OCI-LY1 (cell line): ENCODE measurements at regions not wholly inside any gene's neighbourhood (a gene's known extent, or its start where the extent isn't known, plus 50 kb on each side); places are given as distances from the start of the nearest gene placed in this dataset.

Source experiments
- H2AFZ ChIP-seq: fragments of 200-600 bp; sonication (generic), shearing (Covaris generic); 2 replicates; pipeline ENCODE4 v1.6.0; 2014; ENCODE audit warnings: antibody characterized with exemption, mild to moderate bottlenecking, low read length
- H3F3A ChIP-seq: fragments of 200-600 bp; sonication (generic), shearing (Covaris generic); 2 replicates; pipeline ENCODE4 v1.6.0; 2014; ENCODE audit warnings: mild to moderate bottlenecking, antibody characterized with exemption, low read length, moderate library complexity; ENCODE audit not compliant: insufficient read depth
- H3K27ac ChIP-seq: fragments of 200-600 bp; sonication (generic); 2 replicates; pipeline ENCODE4 v1.5.1; 2014; ENCODE audit warnings: low read length, mixed run types, mild to moderate bottlenecking, low read depth; ENCODE audit not compliant: poor library complexity, severe bottlenecking
- H3K27me3 ChIP-seq: fragments of 200-600 bp; sonication (generic); 2 replicates; pipeline ENCODE4 v1.6.0; 2014; ENCODE audit warnings: antibody characterized with exemption, mild to moderate bottlenecking, low read length, moderate library complexity; ENCODE audit not compliant: insufficient read depth
- H3K36me3 ChIP-seq: fragments of 200-600 bp; sonication (generic); 2 replicates; pipeline ENCODE4 v1.6.1; 2014; ENCODE audit warnings: mild to moderate bottlenecking, antibody characterized with exemption, low read length, moderate library complexity, mixed read lengths; ENCODE audit not compliant: insufficient read depth
- H3K4me1 ChIP-seq: fragments of 200-600 bp; sonication (generic); 2 replicates; pipeline ENCODE4 v1.5.1; 2014; ENCODE audit warnings: mild to moderate bottlenecking, low read length, moderate library complexity; ENCODE audit not compliant: insufficient read depth, severe bottlenecking
- H3K4me2 ChIP-seq: fragments of 200-600 bp; sonication (generic), shearing (Covaris generic); 2 replicates; pipeline ENCODE4 v1.6.1; 2014; ENCODE audit warnings: low read length
- H3K4me3 ChIP-seq: fragments of 200-600 bp; sonication (generic); 2 replicates; pipeline ENCODE4 v1.5.1; 2014; ENCODE audit warnings: low read length, low read depth, mild to moderate bottlenecking, mixed read lengths; ENCODE audit not compliant: poor library complexity, severe bottlenecking
- H3K79me2 ChIP-seq: fragments of 200-600 bp; shearing (Covaris generic); 2 replicates; pipeline ENCODE4 v1.6.1; 2016; ENCODE audit warnings: mixed run types, low read length, mixed read lengths; ENCODE audit not compliant: insufficient read depth
- H3K9ac ChIP-seq: fragments of 200-600 bp; sonication (generic), shearing (Covaris generic); 2 replicates; pipeline ENCODE4 v1.6.1; 2014; ENCODE audit warnings: mild to moderate bottlenecking, low read length, mixed read lengths
- H3K9me2 ChIP-seq: fragments of 200-600 bp; sonication (generic), shearing (Covaris generic); 2 replicates; pipeline ENCODE4 v1.6.1; 2014; ENCODE audit warnings: low read depth, mild to moderate bottlenecking, low read length, mixed read lengths
- H3K9me3 ChIP-seq: fragments of 200-600 bp; shearing (Covaris generic); 2 replicates; pipeline ENCODE4 v1.6.1; 2014; ENCODE audit warnings: low read length, mixed read lengths
- H4K20me1 ChIP-seq: fragments of 200-600 bp; sonication (generic), shearing (Covaris generic); 2 replicates; pipeline ENCODE4 v1.6.0; 2016; ENCODE audit warnings: mild to moderate bottlenecking, low read length; ENCODE audit not compliant: insufficient read depth
- CTCF ChIP-seq: fragments of 200-600 bp; sonication (generic), shearing (Covaris generic); IDR thresholded peaks from 2 replicates; pipeline ENCODE4 v1.5.1; 2017; ENCODE audit warnings: mild to moderate bottlenecking, antibody characterized with exemption, low read length, moderate library complexity, mixed read lengths
- EZH2 ChIP-seq: fragments of 200-600 bp; sonication (generic), shearing (Covaris generic); IDR thresholded peaks from 2 replicates; pipeline ENCODE4 v1.8.0; 2017; ENCODE audit warnings: borderline replicate concordance, mixed run types, mild to moderate bottlenecking, antibody characterized with exemption, low read length, moderate library complexity, mixed read lengths

DNA sequence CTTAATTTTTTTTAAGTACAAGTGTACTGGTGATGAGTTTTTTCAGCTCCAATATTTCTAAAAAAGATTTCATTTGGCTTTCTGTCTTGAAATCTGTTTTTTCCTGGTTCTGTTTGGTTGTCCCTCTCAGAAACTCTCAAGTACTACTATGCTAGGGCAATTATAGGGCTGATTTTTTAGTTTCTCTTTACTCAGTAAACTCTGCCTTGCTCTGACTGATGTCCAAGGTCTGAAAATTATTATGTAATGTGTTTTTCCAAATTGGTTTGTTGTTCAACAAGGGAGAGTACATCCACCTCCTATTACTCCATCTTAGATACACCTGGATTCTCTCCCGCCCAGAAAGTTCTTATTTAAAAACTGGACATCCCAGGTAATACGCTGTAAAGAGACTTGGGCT, 877.7 kb downstream of the CBLN2 start:
- no peaks in the 10 kb centered on the region for H4K20me1 ChIP-seq
- H3K9me3 ChIP-seq: no peaks in the 10 kb centered on the region
- no peaks in the 10 kb centered on the region for H3K36me3 ChIP-seq
- H3K4me2 ChIP-seq: no peak overlapping the region
- no peaks in the 10 kb centered on the region for H3K4me1 ChIP-seq
- H3K27ac ChIP-seq: no peak overlapping the region
- TF ChIP-seq EZH2 (no peak), CTCF (no peak)
- H3K4me3 ChIP-seq: no peak overlapping the region
- H2AFZ ChIP-seq: no peak overlapping the region
- no peaks in the 10 kb centered on the region for H3K79me2 ChIP-seq
- no peaks in the 10 kb centered on the region for H3K9me2 ChIP-seq
- H3K9ac ChIP-seq: no peak overlapping the region
- H3K27me3 ChIP-seq: no peaks in the 10 kb centered on the region
- H3F3A ChIP-seq: no peaks in the 10 kb centered on the region

DNA sequence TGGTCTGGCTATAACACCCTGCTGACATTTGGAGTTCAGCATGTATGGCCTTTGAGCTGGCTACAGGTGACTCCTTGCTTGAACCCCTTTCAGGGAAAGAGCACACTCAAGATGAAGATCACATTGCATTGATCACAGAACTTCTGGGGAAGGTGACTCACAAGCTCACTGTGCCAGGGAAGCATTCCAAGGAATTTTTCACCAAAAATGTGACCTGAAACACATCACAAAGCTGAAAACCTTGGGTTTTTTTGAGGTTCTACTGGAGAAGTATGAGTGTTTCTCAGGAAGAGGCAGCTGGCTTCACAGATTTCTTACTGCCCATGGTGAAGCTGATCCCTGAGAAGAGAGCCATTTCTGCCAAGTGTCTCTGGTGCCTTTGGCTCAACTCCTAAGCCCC, 879.0 kb downstream of the CBLN2 start:
- no peak overlapping the region for H2AFZ ChIP-seq
- H3K4me3 ChIP-seq: no peak overlapping the region
- no peaks in the 10 kb centered on the region for H3K79me2 ChIP-seq
- no peaks in the 10 kb centered on the region for H3F3A ChIP-seq
- no peak overlapping the region for H3K27ac ChIP-seq
- no peaks in the 10 kb centered on the region for H4K20me1 ChIP-seq
- no peaks in the 10 kb centered on the region for H3K9me2 ChIP-seq
- H3K27me3 ChIP-seq: no peaks in the 10 kb centered on the region
- no peaks in the 10 kb centered on the region for H3K9me3 ChIP-seq
- H3K36me3 ChIP-seq: no peaks in the 10 kb centered on the region
- no peak overlapping the region for H3K4me2 ChIP-seq
- H3K9ac ChIP-seq: no peak overlapping the region
- H3K4me1 ChIP-seq: no peaks in the 10 kb centered on the region
- TF ChIP-seq EZH2: no peak
- no peak for TF ChIP-seq CTCF

- no peak for TF ChIP-seq CTCF
- no peak for TF ChIP-seq EZH2
- Histone ChIP-seq H3K9me2 (no peaks in the 10 kb centered on the region), H3K27me3 (no peaks in the 10 kb centered on the region), H2AFZ (no peak overlapping the region), H3K4me2 (no peak overlapping the region), H3K4me3 (no peak overlapping the region), H4K20me1 (no peaks in the 10 kb centered on the region), H3K9ac (no peak overlapping the region), H3K79me2 (no peaks in the 10 kb centered on the region), H3K4me1 (no peaks in the 10 kb centered on the region), H3K9me3 (no peaks in the 10 kb centered on the region), H3F3A (no peaks in the 10 kb centered on the region), H3K36me3 (no peaks in the 10 kb centered on the region), H3K27ac (no peak overlapping the region)
Observed at GRCh38 chr18:71643822-71644221, 900.3 kb downstream of the CBLN2 start.
